ENCODE measurements at regions not wholly inside any gene's neighbourhood (a gene's known extent, or its start where the extent isn't known, plus 50 kb on each side); places are given as distances from the start of the nearest gene placed in this dataset.

- H3K36me3 ChIP-seq (ENCODE audit: control insufficient read depth in 2 of 3, insufficient read depth in 3 of 3, low read length in 3 of 3) = no peaks in the 10 kb centered on the region
- H3K27me3 ChIP-seq (ENCODE audit: control insufficient read depth, insufficient read depth, low read length) = no peaks in the 10 kb centered on the region
- no peak for TF ChIP-seq CTCF (IDR thresholded peaks at IDR 0.05; ENCODE audit: borderline replicate concordance, extremely low read depth, insufficient read depth)
- no peak overlapping the region for H3K4me3 ChIP-seq (ENCODE audit: low read length in 3 of 3)
- no peaks in the 10 kb centered on the region for H3K4me1 ChIP-seq (ENCODE audit: control insufficient read depth in 2 of 3, insufficient read depth in 2 of 3, low read depth in 1 of 3, low read length in 3 of 3)
- no peak overlapping the region for H3K9ac ChIP-seq (ENCODE audit: low read length in 3 of 3)
- no peak overlapping the region for H3K27ac ChIP-seq (ENCODE audit: low read depth in 2 of 2, low read length in 2 of 2)
- H3K9me3 ChIP-seq (ENCODE audit: control insufficient read depth in 2 of 3, insufficient read depth in 1 of 3, low read length in 3 of 3) = peaks cover 0 to 10% (median 0%) of the 10 kb centered on the region in 3 donors
- intact Hi-C loops (cut with DNase I) = no loop called here
- FAIRE-seq (no peak), DNase-seq (no peak)
Measured at GRCh38 chr6:85250586-85251220, 199.2 kb upstream of the NT5E start.

GRCh38 chr6:85245004-85245403 is 204.9 kb upstream of the NT5E start:
- no peaks in the 10 kb centered on the region for H3K27me3 ChIP-seq (ENCODE audit: control insufficient read depth, insufficient read depth, low read length)
- intact Hi-C loops (cut with DNase I) = no loop called here
- DNase-seq = no peak
- no peak overlapping the region for H3K27ac ChIP-seq (ENCODE audit: low read depth in 2 of 2, low read length in 2 of 2)
- H3K9me3 ChIP-seq (ENCODE audit: control insufficient read depth in 2 of 3, insufficient read depth in 1 of 3, low read length in 3 of 3) = peaks cover 0 to 5% (median 0%) of the 10 kb centered on the region in 3 donors
- TF ChIP-seq CTCF (IDR thresholded peaks at IDR 0.05; ENCODE audit: borderline replicate concordance, extremely low read depth, insufficient read depth) = no peak
- H3K4me3 ChIP-seq (ENCODE audit: low read length in 3 of 3) = no peak overlapping the region
- peaks cover 0 to 4% (median 0%) of the 10 kb centered on the region in 3 donors for H3K4me1 ChIP-seq (ENCODE audit: control insufficient read depth in 2 of 3, insufficient read depth in 2 of 3, low read depth in 1 of 3, low read length in 3 of 3)
- no peak for FAIRE-seq
- no peak overlapping the region for H3K9ac ChIP-seq (ENCODE audit: low read length in 3 of 3)
- H3K36me3 ChIP-seq (ENCODE audit: control insufficient read depth in 2 of 3, insufficient read depth in 3 of 3, low read length in 3 of 3) = no peaks in the 10 kb centered on the region

GRCh38 chr6:85241498-85242052 is 208.3 kb upstream of the NT5E start:
- no peak for FAIRE-seq
- Histone ChIP-seq H3K27ac (ENCODE audit: low read depth in 2 of 2, low read length in 2 of 2) (no peak overlapping the region), H3K9me3 (ENCODE audit: control insufficient read depth in 2 of 3, insufficient read depth in 1 of 3, low read length in 3 of 3) (no peaks in the 10 kb centered on the region), H3K4me1 (ENCODE audit: control insufficient read depth in 2 of 3, insufficient read depth in 2 of 3, low read depth in 1 of 3, low read length in 3 of 3) (peaks cover 0 to 4% (median 0%) of the 10 kb centered on the region in 3 donors), H3K27me3 (ENCODE audit: control insufficient read depth, insufficient read depth, low read length) (no peaks in the 10 kb centered on the region), H3K4me3 (ENCODE audit: low read length in 3 of 3) (no peak overlapping the region), H3K36me3 (ENCODE audit: control insufficient read depth in 2 of 3, insufficient read depth in 3 of 3, low read length in 3 of 3) (no peaks in the 10 kb centered on the region), H3K9ac (ENCODE audit: low read length in 3 of 3) (no peak overlapping the region)
- DNase-seq = no peak
- no peak for TF ChIP-seq CTCF (IDR thresholded peaks at IDR 0.05; ENCODE audit: borderline replicate concordance, extremely low read depth, insufficient read depth)
- intact Hi-C loops (cut with DNase I) = no loop called here

All from kidney (tissue), 13 donors.